OCI-LY1 (cell line): ENCODE measurements at regions not wholly inside any gene's neighbourhood (a gene's known extent, or its start where the extent isn't known, plus 50 kb on each side); places are given as distances from the start of the nearest gene placed in this dataset.

ENCODE experiments used
- H2AFZ ChIP-seq: fragments of 200-600 bp; sonication (generic), shearing (Covaris generic); 2 replicates; pipeline ENCODE4 v1.6.0; 2014; ENCODE audit warnings: antibody characterized with exemption, mild to moderate bottlenecking, low read length
- H3F3A ChIP-seq: fragments of 200-600 bp; sonication (generic), shearing (Covaris generic); 2 replicates; pipeline ENCODE4 v1.6.0; 2014; ENCODE audit warnings: mild to moderate bottlenecking, antibody characterized with exemption, low read length, moderate library complexity; ENCODE audit not compliant: insufficient read depth
- H3K27ac ChIP-seq: fragments of 200-600 bp; sonication (generic); 2 replicates; pipeline ENCODE4 v1.5.1; 2014; ENCODE audit warnings: low read length, mixed run types, mild to moderate bottlenecking, low read depth; ENCODE audit not compliant: poor library complexity, severe bottlenecking
- H3K27me3 ChIP-seq: fragments of 200-600 bp; sonication (generic); 2 replicates; pipeline ENCODE4 v1.6.0; 2014; ENCODE audit warnings: antibody characterized with exemption, mild to moderate bottlenecking, low read length, moderate library complexity; ENCODE audit not compliant: insufficient read depth
- H3K36me3 ChIP-seq: fragments of 200-600 bp; sonication (generic); 2 replicates; pipeline ENCODE4 v1.6.1; 2014; ENCODE audit warnings: mild to moderate bottlenecking, antibody characterized with exemption, low read length, moderate library complexity, mixed read lengths; ENCODE audit not compliant: insufficient read depth
- H3K4me1 ChIP-seq: fragments of 200-600 bp; sonication (generic); 2 replicates; pipeline ENCODE4 v1.5.1; 2014; ENCODE audit warnings: mild to moderate bottlenecking, low read length, moderate library complexity; ENCODE audit not compliant: insufficient read depth, severe bottlenecking
- H3K4me2 ChIP-seq: fragments of 200-600 bp; sonication (generic), shearing (Covaris generic); 2 replicates; pipeline ENCODE4 v1.6.1; 2014; ENCODE audit warnings: low read length
- H3K4me3 ChIP-seq: fragments of 200-600 bp; sonication (generic); 2 replicates; pipeline ENCODE4 v1.5.1; 2014; ENCODE audit warnings: low read length, low read depth, mild to moderate bottlenecking, mixed read lengths; ENCODE audit not compliant: poor library complexity, severe bottlenecking
- H3K79me2 ChIP-seq: fragments of 200-600 bp; shearing (Covaris generic); 2 replicates; pipeline ENCODE4 v1.6.1; 2016; ENCODE audit warnings: mixed run types, low read length, mixed read lengths; ENCODE audit not compliant: insufficient read depth
- H3K9ac ChIP-seq: fragments of 200-600 bp; sonication (generic), shearing (Covaris generic); 2 replicates; pipeline ENCODE4 v1.6.1; 2014; ENCODE audit warnings: mild to moderate bottlenecking, low read length, mixed read lengths
- H3K9me2 ChIP-seq: fragments of 200-600 bp; sonication (generic), shearing (Covaris generic); 2 replicates; pipeline ENCODE4 v1.6.1; 2014; ENCODE audit warnings: low read depth, mild to moderate bottlenecking, low read length, mixed read lengths
- H3K9me3 ChIP-seq: fragments of 200-600 bp; shearing (Covaris generic); 2 replicates; pipeline ENCODE4 v1.6.1; 2014; ENCODE audit warnings: low read length, mixed read lengths
- H4K20me1 ChIP-seq: fragments of 200-600 bp; sonication (generic), shearing (Covaris generic); 2 replicates; pipeline ENCODE4 v1.6.0; 2016; ENCODE audit warnings: mild to moderate bottlenecking, low read length; ENCODE audit not compliant: insufficient read depth
- CTCF ChIP-seq: fragments of 200-600 bp; sonication (generic), shearing (Covaris generic); IDR thresholded peaks from 2 replicates; pipeline ENCODE4 v1.5.1; 2017; ENCODE audit warnings: mild to moderate bottlenecking, antibody characterized with exemption, low read length, moderate library complexity, mixed read lengths
- EZH2 ChIP-seq: fragments of 200-600 bp; sonication (generic), shearing (Covaris generic); IDR thresholded peaks from 2 replicates; pipeline ENCODE4 v1.8.0; 2017; ENCODE audit warnings: borderline replicate concordance, mixed run types, mild to moderate bottlenecking, antibody characterized with exemption, low read length, moderate library complexity, mixed read lengths

- Histone ChIP-seq H3K27ac (no peak overlapping the region), H3F3A (no peaks in the 10 kb centered on the region), H3K27me3 (no peaks in the 10 kb centered on the region), H3K36me3 (no peaks in the 10 kb centered on the region), H3K4me3 (no peak overlapping the region), H2AFZ (no peak overlapping the region), H3K4me1 (no peaks in the 10 kb centered on the region), H3K4me2 (no peak overlapping the region), H3K9ac (no peak overlapping the region), H3K79me2 (no peaks in the 10 kb centered on the region), H4K20me1 (no peaks in the 10 kb centered on the region), H3K9me2 (no peaks in the 10 kb centered on the region), H3K9me3 (no peaks in the 10 kb centered on the region)
- TF ChIP-seq EZH2 (no peak), CTCF (no peak)
Observed at GRCh38 chr5:42026446-42026845, 101.4 kb downstream of the FBXO4 start.

- Histone ChIP-seq H4K20me1 (no peaks in the 10 kb centered on the region), H3K9me2 (no peaks in the 10 kb centered on the region), H3K27ac (no peak overlapping the region), H3K4me2 (no peak overlapping the region), H3K36me3 (no peaks in the 10 kb centered on the region), H2AFZ (no peak overlapping the region), H3K79me2 (no peaks in the 10 kb centered on the region), H3K4me3 (no peak overlapping the region), H3K27me3 (no peaks in the 10 kb centered on the region), H3K9ac (no peak overlapping the region), H3K4me1 (no peaks in the 10 kb centered on the region), H3K9me3 (no peaks in the 10 kb centered on the region), H3F3A (no peaks in the 10 kb centered on the region)
- no peak for TF ChIP-seq EZH2
- no peak for TF ChIP-seq CTCF
Observed at GRCh38 chr5:42032137-42032536, 107.1 kb downstream of the FBXO4 start.

DNA sequence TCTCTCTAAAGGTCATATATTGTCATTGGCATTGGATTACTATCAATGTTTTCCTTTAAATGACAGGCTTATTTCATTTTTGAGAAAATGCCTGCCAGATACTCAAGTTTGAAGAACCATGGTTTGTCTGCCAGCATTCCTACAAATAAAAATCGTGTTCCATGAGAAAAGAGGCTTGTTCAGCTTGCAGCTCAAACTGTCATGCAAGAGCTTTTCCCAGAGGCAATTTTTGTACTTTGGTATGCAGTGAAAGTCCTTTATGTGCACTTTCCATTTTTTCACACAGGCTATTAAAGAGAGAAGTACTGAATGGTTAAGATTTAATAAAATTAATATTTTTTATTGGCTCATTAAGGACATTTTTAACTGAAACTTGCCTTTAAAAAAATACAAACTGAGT, 110.4 kb downstream of the FBXO4 start:
- H3K4me3 ChIP-seq, result no peak overlapping the region
- no peaks in the 10 kb centered on the region for H3F3A ChIP-seq
- H2AFZ ChIP-seq, result no peak overlapping the region
- no peaks in the 10 kb centered on the region for H3K27me3 ChIP-seq
- TF ChIP-seq CTCF (no peak), EZH2 (no peak)
- H3K79me2 ChIP-seq, result no peaks in the 10 kb centered on the region
- no peaks in the 10 kb centered on the region for H3K36me3 ChIP-seq
- no peaks in the 10 kb centered on the region for H3K9me2 ChIP-seq
- H3K9ac ChIP-seq, result no peak overlapping the region
- no peaks in the 10 kb centered on the region for H3K9me3 ChIP-seq
- no peaks in the 10 kb centered on the region for H4K20me1 ChIP-seq
- H3K4me1 ChIP-seq, result no peaks in the 10 kb centered on the region
- H3K27ac ChIP-seq, result no peak overlapping the region
- H3K4me2 ChIP-seq, result no peak overlapping the region
